Liver (tissue), 3 donors: ENCODE measurements at regions not wholly inside any gene's neighbourhood (a gene's known extent, or its start where the extent isn't known, plus 50 kb on each side); places are given as distances from the start of the nearest gene placed in this dataset.

Experiments
- CTCF ChIP-seq: fragments of 150-350 bp; IDR thresholded peaks from 2 replicates; pipeline ENCODE4 v1.5.1; 2017; ENCODE audit warnings: improper control_type of control experiment, low read depth, low read length; ENCODE audit not compliant: missing input control
- EGR1 ChIP-seq, 2 donors: IDR thresholded peaks; 2 replicates each; pipeline ENCODE4 v1.6.1; 2016 to 2018; ENCODE audit warnings: antibody characterized with exemption in 2 of 2, low read depth in 2 of 2
- GABPA ChIP-seq, 2 donors: IDR thresholded peaks in 1 of 2; conservative IDR thresholded peaks in 1 of 2; 2 replicates each; pipeline ENCODE4 v1.6.1; 2016; ENCODE audit warnings: antibody characterized with exemption in 2 of 2, mild to moderate bottlenecking in 1 of 2, moderate library complexity in 1 of 2
- HNF4G ChIP-seq: IDR thresholded peaks from 2 replicates; pipeline ENCODE4 v1.6.1; 2016; ENCODE audit warnings: antibody characterized with exemption
- JUND ChIP-seq, 2 donors: IDR thresholded peaks; 2 replicates each; pipeline ENCODE4 v1.6.1; 2016; ENCODE audit warnings: antibody characterized with exemption in 2 of 2
- MAX ChIP-seq: IDR thresholded peaks from 2 replicates; pipeline ENCODE4 v1.6.1; 2016; ENCODE audit warnings: antibody characterized with exemption
- RAD21 ChIP-seq, 2 donors: IDR thresholded peaks; 2 replicates each; pipeline ENCODE4 v1.6.1; 2016; ENCODE audit warnings: antibody characterized with exemption in 2 of 2, mild to moderate bottlenecking in 2 of 2
- RXRA ChIP-seq, 2 donors: IDR thresholded peaks; 2 replicates each; pipeline ENCODE4 v1.6.1; 2017 to 2018; ENCODE audit warnings: antibody characterized with exemption in 2 of 2, mild to moderate bottlenecking in 1 of 2
- SP1 ChIP-seq: IDR thresholded peaks from 2 replicates; pipeline ENCODE4 v1.6.1; 2018; ENCODE audit warnings: antibody characterized with exemption, mild to moderate bottlenecking
- TAF1 ChIP-seq: conservative IDR thresholded peaks from 2 replicates; pipeline ENCODE4 v1.6.1; 2016; ENCODE audit warnings: antibody characterized with exemption, mild to moderate bottlenecking
- ZBTB33 ChIP-seq: IDR thresholded peaks from 2 replicates; pipeline ENCODE4 v1.6.1; 2016; ENCODE audit warnings: antibody characterized with exemption
- TF ChIP-seq, protein P1 (sequence below): IDR thresholded peaks from 2 replicates; pipeline ENCODE4 v1.6.1; 2016; ENCODE audit warnings: antibody characterized with exemption, mild to moderate bottlenecking
- donor health status: healthy.
- donor health status: healthy.

- TF ChIP-seq CTCF (no peak), TAF1 (no peak), SP1 (no peak), GABPA (IDR thresholded peaks at IDR 0.05 in 1 of 2, conservative IDR thresholded peaks at IDR 0.05 in 1 of 2) (no peak), ZBTB33 (no peak), RXRA (IDR thresholded peaks at IDR 0.05) (no peak), MAX (no peak), HNF4G (no peak), RAD21 (IDR thresholded peaks at IDR 0.05) (no peak), JUND (IDR thresholded peaks at IDR 0.05) (no peak), EGR1 (IDR thresholded peaks at IDR 0.05; ENCODE audit: low read depth in 2 of 2) (no peak)
- TF ChIP-seq, protein P1, sequence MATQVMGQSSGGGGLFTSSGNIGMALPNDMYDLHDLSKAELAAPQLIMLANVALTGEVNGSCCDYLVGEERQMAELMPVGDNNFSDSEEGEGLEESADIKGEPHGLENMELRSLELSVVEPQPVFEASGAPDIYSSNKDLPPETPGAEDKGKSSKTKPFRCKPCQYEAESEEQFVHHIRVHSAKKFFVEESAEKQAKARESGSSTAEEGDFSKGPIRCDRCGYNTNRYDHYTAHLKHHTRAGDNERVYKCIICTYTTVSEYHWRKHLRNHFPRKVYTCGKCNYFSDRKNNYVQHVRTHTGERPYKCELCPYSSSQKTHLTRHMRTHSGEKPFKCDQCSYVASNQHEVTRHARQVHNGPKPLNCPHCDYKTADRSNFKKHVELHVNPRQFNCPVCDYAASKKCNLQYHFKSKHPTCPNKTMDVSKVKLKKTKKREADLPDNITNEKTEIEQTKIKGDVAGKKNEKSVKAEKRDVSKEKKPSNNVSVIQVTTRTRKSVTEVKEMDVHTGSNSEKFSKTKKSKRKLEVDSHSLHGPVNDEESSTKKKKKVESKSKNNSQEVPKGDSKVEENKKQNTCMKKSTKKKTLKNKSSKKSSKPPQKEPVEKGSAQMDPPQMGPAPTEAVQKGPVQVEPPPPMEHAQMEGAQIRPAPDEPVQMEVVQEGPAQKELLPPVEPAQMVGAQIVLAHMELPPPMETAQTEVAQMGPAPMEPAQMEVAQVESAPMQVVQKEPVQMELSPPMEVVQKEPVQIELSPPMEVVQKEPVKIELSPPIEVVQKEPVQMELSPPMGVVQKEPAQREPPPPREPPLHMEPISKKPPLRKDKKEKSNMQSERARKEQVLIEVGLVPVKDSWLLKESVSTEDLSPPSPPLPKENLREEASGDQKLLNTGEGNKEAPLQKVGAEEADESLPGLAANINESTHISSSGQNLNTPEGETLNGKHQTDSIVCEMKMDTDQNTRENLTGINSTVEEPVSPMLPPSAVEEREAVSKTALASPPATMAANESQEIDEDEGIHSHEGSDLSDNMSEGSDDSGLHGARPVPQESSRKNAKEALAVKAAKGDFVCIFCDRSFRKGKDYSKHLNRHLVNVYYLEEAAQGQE, result no peak
Measured at GRCh38 chr2:194054313-194054712, 1602.7 kb upstream of the SLC39A10 start.
